ENCODE measurements at regions not wholly inside any gene's neighbourhood (a gene's known extent, or its start where the extent isn't known, plus 50 kb on each side); places are given as distances from the start of the nearest gene placed in this dataset.

DNA sequence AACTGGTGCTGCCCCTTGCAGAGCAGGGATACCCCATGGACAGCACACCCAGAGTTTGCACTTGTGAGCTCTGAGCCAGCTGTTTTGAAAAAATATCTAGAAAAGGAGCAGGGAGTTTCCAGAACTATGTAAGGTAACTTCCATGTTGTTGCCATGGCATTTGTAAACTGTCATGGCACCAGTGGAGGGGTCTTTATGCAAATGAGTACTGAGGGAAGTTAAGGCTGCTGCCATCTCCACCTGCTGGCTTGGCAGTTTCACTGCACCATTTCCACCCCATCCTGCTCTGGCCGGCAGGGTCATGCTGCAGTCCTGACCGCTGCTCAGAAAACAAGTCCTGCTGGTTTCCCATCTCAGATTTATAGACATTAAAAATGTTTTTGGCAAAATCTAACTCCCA, 52.3 kb upstream of the SNTG2 start:
- DNase-seq (ENCODE audit: extremely low read depth in 1 of 2, low read depth in 1 of 2) = no peak

DNA sequence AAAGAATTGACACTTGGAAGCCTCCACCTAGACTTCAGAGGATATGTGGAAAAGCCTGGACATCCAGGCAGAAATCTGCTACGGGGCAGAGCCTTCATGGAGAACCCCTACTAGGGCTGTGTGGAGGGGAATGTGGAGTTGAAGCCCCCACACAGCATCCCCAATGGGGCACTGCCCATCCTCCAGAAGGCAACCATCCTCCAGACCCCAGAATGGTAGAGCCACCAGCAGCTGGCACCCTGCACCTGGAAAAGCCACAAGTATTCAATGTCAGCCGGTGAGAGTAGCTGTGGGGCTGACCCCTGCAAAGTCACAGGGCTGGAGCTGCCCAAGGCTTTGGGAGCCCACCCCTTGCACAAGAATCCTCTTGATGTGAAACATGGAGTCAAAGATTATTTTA, 53.6 kb upstream of the SNTG2 start:
- no peak for DNase-seq (ENCODE audit: extremely low read depth in 1 of 2, low read depth in 1 of 2)

DNA sequence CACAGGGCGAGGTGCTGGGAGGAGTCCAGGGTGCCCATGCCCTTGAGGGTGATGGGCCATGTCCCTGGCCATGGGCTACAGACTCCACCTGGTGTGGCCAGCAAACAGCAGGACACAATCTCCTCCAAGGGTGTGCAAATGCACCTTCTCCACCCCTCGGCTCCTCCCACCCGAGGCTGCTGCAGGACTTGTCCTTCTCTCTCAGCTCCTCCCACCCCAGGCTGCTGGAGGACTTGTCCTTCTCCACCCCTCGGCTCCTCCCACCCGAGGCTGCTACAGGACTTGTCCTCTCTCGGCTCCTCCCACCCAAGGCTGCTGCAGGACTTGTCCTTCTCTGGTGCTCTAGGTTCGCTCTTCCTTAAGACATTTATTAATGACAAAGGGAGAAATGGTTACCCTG, 57.3 kb upstream of the SNTG2 start:
- DNase-seq (ENCODE audit: extremely low read depth in 1 of 2, low read depth in 1 of 2) = no peak

GRCh38 chr2:892892-893291, 57.8 kb upstream of the SNTG2 start:
- DNase-seq (ENCODE audit: extremely low read depth in 1 of 2, low read depth in 1 of 2) = no peak

GRCh38 chr2:892401-892800, 58.2 kb upstream of the SNTG2 start:
- no peak for DNase-seq (ENCODE audit: extremely low read depth in 1 of 2, low read depth in 1 of 2)

DNA sequence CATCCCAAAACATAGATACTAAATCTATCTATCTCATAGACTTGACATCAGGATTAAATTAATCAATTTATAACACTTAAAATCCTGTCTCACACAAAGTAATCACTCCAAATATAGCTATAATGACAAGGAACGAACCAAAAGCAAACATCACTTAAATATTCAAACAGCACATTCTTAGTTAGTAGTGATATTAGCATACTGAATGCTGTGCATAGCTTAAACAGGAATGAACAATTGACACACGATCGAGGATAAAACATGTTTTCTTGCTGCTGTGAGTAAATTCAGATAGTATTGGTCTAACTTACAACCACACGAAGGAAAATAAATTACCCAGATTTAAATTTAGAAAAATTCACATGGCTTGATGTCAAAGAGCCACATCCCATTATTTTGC, 58.9 kb upstream of the SNTG2 start:
- DNase-seq (ENCODE audit: extremely low read depth in 1 of 2, low read depth in 1 of 2) = no peak

DNA sequence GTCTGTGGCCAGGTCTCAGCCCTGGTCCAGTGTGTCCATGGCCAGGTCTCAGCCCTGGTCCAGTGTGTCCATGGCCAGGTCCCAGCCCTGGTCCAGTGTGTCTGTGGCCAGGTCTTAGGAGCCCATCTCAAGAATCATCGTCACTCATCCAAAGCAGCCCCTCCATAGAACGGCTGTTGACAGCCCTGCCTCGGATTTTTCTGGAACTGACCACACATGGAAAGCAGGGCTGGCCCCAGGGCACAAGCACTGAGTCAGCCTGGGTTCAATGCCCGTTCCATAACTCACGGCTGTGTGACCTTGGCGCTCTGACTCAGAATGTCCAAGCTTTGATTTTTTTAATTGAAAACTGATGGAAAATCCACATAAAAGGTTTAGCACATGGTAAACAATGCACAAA, 59.9 kb upstream of the SNTG2 start:
- DNase-seq (ENCODE audit: extremely low read depth in 1 of 2, low read depth in 1 of 2) = no peak

DNA sequence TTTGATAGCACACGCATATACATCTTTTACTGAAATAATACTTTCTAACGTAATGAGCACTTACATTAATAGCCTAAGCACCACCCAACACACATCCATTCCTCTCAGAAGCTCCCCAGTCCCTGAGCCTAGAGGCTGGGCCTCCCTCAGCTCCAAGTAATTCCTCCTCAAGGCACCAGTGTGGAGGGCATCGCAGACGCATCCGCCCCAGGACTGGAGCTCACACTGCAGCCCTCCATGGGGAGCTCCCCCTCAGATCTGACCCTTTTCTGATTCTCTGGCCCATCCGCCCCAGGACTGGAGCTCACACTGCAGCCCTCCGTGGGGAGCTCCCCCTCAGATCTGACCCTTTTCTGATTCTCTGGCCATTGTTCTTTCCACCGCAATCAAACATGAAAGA, 60.4 kb upstream of the SNTG2 start:
- no peak for DNase-seq (ENCODE audit: extremely low read depth in 1 of 2, low read depth in 1 of 2)

DNA sequence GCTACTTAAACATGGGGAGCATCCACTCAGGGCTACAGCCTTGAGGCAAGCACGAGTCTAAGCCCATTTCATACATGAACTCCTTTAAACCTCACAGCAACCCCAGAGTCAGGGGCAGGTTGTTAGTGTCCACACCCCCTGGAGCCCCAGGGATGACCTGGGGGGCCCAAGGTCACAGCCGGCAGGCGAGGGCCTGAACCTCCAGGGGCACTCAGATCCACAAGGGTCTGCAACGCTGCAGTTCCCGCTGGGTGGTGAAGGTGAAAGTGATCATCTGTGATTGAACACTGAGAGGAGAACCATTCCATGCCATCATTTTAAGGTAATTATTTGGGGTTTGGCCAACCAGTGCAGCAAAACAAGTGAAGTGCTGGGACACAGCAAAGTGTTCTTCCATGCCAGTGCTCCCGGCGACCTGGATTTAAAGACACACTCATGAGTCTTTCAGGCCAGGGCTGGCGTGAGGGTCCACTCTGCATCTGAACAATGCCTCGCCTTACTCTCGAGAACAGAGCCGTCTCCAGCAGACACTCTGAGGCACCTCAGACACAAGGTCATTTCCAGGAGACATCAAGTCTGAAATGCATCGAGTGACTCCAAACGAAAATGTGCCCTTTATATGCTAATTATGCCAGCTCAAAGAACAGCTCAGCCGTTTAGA, 61.6 kb upstream of the SNTG2 start:
- DNase-seq (ENCODE audit: extremely low read depth in 1 of 2, low read depth in 1 of 2) = no peak

GRCh38 chr2:888211-888801, 62.3 kb upstream of the SNTG2 start:
- no peak for DNase-seq (ENCODE audit: extremely low read depth in 1 of 2, low read depth in 1 of 2)

- DNase-seq (ENCODE audit: extremely low read depth in 1 of 2, low read depth in 1 of 2) = no peak
Observed at GRCh38 chr2:887639-888038, 63.0 kb upstream of the SNTG2 start.

- DNase-seq (ENCODE audit: extremely low read depth in 1 of 2, low read depth in 1 of 2) = no peak
Observed at GRCh38 chr2:886072-887022, 64.3 kb upstream of the SNTG2 start.

- DNase-seq (ENCODE audit: extremely low read depth in 1 of 2, low read depth in 1 of 2) = no peak
Observed at GRCh38 chr2:885230-886071, 65.2 kb upstream of the SNTG2 start.

DNA sequence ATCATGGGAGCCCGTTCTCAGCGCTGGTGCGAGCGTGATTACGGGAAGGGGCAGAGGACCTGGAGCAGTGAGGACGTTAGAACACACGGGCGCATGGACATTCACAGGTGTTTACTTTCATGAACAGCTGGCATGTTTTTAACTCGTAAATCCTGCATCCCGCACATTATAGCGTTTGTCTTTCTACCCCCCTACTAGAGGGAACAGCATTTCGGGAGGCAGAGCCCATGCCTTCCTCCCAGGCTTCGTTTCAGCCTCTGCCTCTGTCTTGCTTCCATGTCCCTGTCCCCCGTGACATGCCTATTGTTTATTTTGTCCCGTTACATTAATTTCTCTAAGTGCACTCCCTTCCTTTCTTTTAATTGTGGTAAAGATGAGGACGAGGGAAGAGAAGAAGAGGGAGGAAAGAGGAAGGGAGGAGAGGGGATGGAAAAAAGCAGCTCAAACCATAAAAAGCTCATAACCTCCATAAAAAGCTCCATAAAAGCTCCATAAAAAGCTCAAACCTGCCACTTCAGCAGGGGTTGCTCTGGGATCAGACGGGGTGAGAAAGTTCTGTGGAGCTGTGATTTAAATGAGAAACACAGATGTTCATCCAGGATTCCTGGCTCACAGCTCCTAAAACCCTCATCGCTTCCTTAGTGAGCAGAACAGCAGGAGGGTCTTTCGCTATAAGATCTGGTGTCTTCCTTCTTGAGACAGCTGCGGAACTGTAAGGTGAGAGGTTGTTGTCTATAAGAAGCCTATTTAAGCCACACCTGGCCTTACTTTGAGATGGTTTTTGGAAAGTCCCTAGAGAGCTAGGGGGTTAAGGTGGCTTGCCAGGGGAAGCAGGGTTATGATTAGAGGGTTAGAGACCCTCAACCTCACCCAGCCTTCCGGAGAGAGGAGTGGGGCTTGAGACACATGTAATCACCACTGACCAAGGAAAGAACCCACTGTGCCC, 66.6 kb upstream of the SNTG2 start:
- DNase-seq (ENCODE audit: extremely low read depth in 1 of 2, low read depth in 1 of 2) = no peak

DNA sequence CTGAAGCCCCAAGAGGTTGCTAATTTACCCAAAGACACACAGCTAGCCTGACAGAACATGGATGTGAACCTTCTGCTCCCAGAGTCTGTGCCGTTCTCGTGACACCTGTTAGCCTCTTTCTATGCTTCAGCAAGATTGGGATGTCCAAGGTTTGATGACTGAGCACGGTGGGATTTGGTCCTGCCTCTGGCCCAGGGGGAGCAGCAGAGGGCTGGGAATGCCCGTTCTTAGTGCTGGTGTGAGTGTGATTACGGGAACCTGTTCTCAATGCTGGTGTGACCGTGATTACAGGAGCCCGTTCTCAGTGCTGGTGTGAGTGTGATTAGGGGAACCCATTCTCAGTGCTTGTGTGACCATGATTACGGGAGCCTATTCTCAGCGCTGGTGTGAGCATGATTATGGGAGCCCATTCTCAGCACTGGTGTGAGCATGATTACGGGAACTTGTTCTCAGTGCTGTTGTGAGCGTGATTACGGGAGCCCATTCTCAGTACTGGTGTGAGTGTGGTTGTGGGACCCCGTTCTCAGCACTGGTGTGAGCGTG, 67.3 kb upstream of the SNTG2 start:
- no peak for DNase-seq (ENCODE audit: extremely low read depth in 1 of 2, low read depth in 1 of 2)

DNA sequence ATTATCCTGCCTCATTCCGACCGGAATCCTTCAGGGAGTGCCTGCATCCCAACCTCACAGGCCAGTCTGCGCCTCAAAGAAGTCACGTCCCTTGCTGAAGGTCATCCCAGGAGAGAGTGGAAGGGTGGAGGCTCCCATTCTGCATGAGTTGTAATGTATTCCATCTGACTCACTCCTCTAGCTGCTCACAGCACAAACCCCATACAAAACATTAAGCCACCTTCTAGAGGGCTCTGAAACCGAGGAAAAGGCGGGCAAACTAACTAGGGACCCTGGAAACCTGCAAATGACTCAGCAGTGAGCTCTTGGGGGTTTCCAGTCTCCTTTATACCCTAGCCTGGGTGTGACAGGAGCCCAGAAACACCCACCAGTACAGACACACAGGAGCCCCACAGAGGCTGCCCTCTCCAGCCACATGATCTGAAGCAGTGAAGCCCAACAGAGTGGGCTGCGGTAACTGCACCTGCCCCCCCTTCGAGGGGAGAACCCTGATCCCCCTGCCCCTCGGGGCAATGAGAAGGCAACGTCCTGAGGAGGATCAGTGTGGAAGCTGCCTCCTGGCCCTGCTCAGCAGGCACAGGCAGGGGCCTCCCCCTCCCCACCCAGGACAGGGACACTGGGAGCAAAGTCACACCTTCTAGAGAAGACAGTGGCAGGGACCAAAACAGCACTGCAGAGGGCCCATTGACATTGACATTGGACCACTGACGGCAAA, 69.3 kb upstream of the SNTG2 start:
- DNase-seq (ENCODE audit: extremely low read depth in 1 of 2, low read depth in 1 of 2) = no peak

DNA sequence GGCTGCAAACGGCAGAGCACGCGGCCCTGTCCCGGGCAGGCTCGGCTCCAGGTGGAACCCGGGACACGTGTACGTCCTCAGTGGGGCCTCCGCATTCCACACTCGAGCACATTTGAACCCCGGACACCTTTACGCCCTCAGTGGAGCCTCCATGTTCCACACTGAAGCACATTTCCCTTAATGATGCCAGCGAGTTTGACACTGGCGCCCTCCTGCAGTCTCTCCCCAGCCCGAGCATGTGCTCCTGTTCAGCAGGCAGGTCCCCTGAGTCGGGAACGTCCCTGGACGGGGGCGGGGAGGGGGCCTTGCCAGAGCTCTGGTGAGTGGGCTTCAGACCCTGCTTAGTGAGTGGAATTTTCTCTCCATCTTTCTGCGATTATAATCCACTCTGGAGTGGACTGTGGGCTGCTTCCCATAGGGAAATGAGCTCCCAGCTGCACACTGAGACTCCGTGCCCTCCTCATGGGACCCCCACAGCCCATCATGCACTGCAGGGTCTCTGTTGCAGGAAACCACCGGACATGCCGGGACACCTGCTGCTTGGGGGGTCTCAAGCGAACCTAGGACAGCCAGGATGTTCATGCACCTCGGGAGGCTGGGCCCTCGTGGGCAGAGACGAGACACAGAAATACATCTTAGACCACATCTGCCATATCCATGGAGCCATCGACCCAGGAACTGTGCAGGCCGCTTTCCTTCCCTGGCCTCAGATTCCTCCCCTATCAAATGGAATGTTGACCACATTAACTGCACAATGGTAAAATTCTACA, 70.3 kb upstream of the SNTG2 start:
- DNase-seq (ENCODE audit: extremely low read depth in 1 of 2, low read depth in 1 of 2) = no peak

DNA sequence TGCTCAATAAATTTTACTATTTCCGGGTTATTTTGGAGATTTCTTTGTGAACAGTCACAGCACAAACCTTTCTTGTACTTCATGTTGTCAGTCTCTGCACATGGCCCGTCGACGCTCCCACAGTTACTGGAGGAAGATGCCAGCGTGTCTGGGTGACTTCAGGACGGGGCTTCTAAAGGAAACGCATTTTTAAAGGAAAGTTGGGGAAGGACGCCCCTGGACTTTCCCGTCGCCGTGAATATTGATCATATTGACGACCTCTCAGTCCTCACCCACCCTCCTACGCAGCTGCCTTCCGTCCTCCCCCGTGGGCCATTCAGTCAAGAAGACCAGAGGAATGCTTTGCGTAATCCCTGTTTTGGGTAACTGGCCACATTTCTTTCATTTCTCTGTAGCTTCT, 71.1 kb upstream of the SNTG2 start:
- no peak for DNase-seq (ENCODE audit: extremely low read depth in 1 of 2, low read depth in 1 of 2)
